H1 (cell line): ENCODE measurements at regions not wholly inside any gene's neighbourhood (a gene's known extent, or its start where the extent isn't known, plus 50 kb on each side); places are given as distances from the start of the nearest gene placed in this dataset.

Source experiments
- CTCF ChIA-PET: fragments of 300-600 bp; sonication (Branson Sonifier 250); formaldehyde crosslinking; loops from one replicate; lab custom pipeline; 2021; ENCODE audit not compliant: partially characterized antibody; lab: Charles Lee
- POLR2A ChIA-PET: fragments of 300-600 bp; sonication (Branson Sonifier 250); formaldehyde crosslinking; loops from one replicate; lab custom pipeline; 2021; ENCODE audit warnings: inconsistent platforms; ENCODE audit not compliant: partially characterized antibody; lab: Charles Lee
- DNase-seq, 2 experiments: peaks; one replicate each; pipeline versions ENCODE4 v3.0.0 to v3.0.0-alpha.2; 2010 to 2022; ENCODE audit warnings: low spot score in 2 of 2, low read depth in 1 of 2, mixed read lengths in 1 of 2
- FAIRE-seq: peaks from 2 replicates; lab custom pipeline; 2011; peaks lifted over from hg19 to GRCh38; lab: Jason Lieb, UNC
- H2AFZ ChIP-seq: 2 replicates; pipeline ENCODE4 v1.8.1; 2012; ENCODE audit warnings: low read length, inconsistent platforms
- H2AK5ac ChIP-seq: 2 replicates; pipeline ENCODE4 v1.6.1; 2013; ENCODE audit warnings: low read depth, low read length
- H2BK120ac ChIP-seq: replicated peaks from 2 replicates; pipeline ENCODE3; 2013; ENCODE audit warnings: low read depth, low read length, inconsistent platforms
- H2BK12ac ChIP-seq: 2 replicates; pipeline ENCODE4 v1.6.1; 2013; ENCODE audit warnings: low read depth, low read length
- H2BK15ac ChIP-seq: 2 replicates; pipeline ENCODE4 v1.6.1; 2013; ENCODE audit warnings: low read length
- H2BK20ac ChIP-seq: 2 replicates; pipeline ENCODE4 v1.6.1; 2013; ENCODE audit warnings: low read length
- H2BK5ac ChIP-seq: 2 replicates; pipeline ENCODE4 v1.6.1; 2013; ENCODE audit warnings: low read depth, low read length
- H3K14ac ChIP-seq: 2 replicates; pipeline ENCODE4 v1.6.1; 2013; ENCODE audit warnings: inconsistent platforms; ENCODE audit not compliant: insufficient read length
- H3K18ac ChIP-seq: 2 replicates; pipeline ENCODE4 v1.6.1; 2013; ENCODE audit warnings: low read length; ENCODE audit errors: extremely low read depth
- H3K23ac ChIP-seq: 2 replicates; pipeline ENCODE4 v1.6.1; 2013; ENCODE audit warnings: inconsistent platforms; ENCODE audit not compliant: insufficient read length
- H3K23me2 ChIP-seq: 2 replicates; pipeline ENCODE4 v1.6.1; 2013; ENCODE audit warnings: low read depth, low read length
- H3K27ac ChIP-seq: 2 replicates; pipeline ENCODE4 v1.6.1; 2011; ENCODE audit warnings: low read depth, low read length, inconsistent platforms
- H3K27me3 ChIP-seq, 4 experiments: replicated peaks in 1 of 4; 1 replicate in 1 of 4; 2 replicates in 3 of 4; pipeline versions ENCODE4 v1.6.1 to v1.8.1; 2011 to 2013; ENCODE audit warnings: low read length in 3 of 4, mild to moderate bottlenecking in 3 of 4, inconsistent platforms in 2 of 4, mixed read lengths in 2 of 4, moderate library complexity in 1 of 4; ENCODE audit not compliant: control insufficient read depth in 3 of 4, insufficient read depth in 3 of 4; ENCODE audit errors: extremely low read depth in 1 of 4
- H3K36me3 ChIP-seq, 4 experiments: 2 replicates each; pipeline versions ENCODE4 v1.6.1 to v1.8.1; 2011 to 2013; ENCODE audit warnings: mild to moderate bottlenecking in 4 of 4, low read length in 3 of 4, moderate library complexity in 2 of 4, control low read depth in 1 of 4, inconsistent platforms in 1 of 4; ENCODE audit not compliant: insufficient read depth in 4 of 4, control insufficient read depth in 2 of 4
- H3K4ac ChIP-seq: replicated peaks from 2 replicates; pipeline ENCODE3; 2013; ENCODE audit warnings: low read length, low read depth, mixed read lengths, inconsistent platforms; ENCODE audit not compliant: insufficient read length
- H3K4me1 ChIP-seq, 4 experiments: replicated peaks in 1 of 4; 1 replicate in 1 of 4; 2 replicates in 3 of 4; pipeline versions ENCODE4 v1.6.1 to v1.8.1; 2011 to 2013; ENCODE audit warnings: low read length in 3 of 4, inconsistent platforms in 2 of 4, mixed read lengths in 1 of 4; ENCODE audit not compliant: insufficient read depth in 4 of 4, control insufficient read depth in 3 of 4
- H3K4me2 ChIP-seq, 2 experiments: 2 replicates each; pipeline versions ENCODE4 v1.6.1 to v1.8.1; 2011 to 2013; ENCODE audit warnings: low read depth in 2 of 2, low read length in 2 of 2, control low read depth in 1 of 2, inconsistent platforms in 1 of 2, mild to moderate bottlenecking in 1 of 2; ENCODE audit not compliant: insufficient read depth in 1 of 2
- H3K4me3 ChIP-seq, 4 experiments: fragments of 200-600, 300-600 bp in 1 of 4; sonication (generic), shearing (Covaris generic), sonication (Bioruptor Twin) in 1 of 4; 2 replicates each; pipeline versions ENCODE4 v1.5.1 to v1.8.1; 2011 to 2016; ENCODE audit warnings: low read length in 4 of 4, low read depth in 3 of 4, control low read depth in 2 of 4, inconsistent platforms in 2 of 4, mild to moderate bottlenecking in 2 of 4, mixed read lengths in 1 of 4, moderate library complexity in 1 of 4; ENCODE audit not compliant: insufficient read depth in 2 of 4; ENCODE audit errors: extremely low read depth in 1 of 4
- H3K56ac ChIP-seq: replicated peaks from 2 replicates; pipeline ENCODE3; 2013; ENCODE audit warnings: low read depth, mild to moderate bottlenecking, mixed read lengths, low read length, inconsistent platforms; ENCODE audit not compliant: insufficient read length
- H3K79me1 ChIP-seq: 2 replicates; pipeline ENCODE4 v1.6.1; 2013; ENCODE audit warnings: low read depth, low read length, control low read depth
- H3K79me2 ChIP-seq, 2 experiments: 2 replicates each; pipeline versions ENCODE4 v1.6.1 to v1.8.1; 2012 to 2013; ENCODE audit warnings: low read length in 2 of 2, mild to moderate bottlenecking in 2 of 2, inconsistent platforms in 1 of 2; ENCODE audit not compliant: insufficient read depth in 2 of 2, control insufficient read depth in 1 of 2
- H3K9ac ChIP-seq, 4 experiments: replicated peaks in 1 of 4; 1 replicate in 1 of 4; 2 replicates in 3 of 4; pipeline versions ENCODE4 v1.6.1 to v1.8.1; 2011 to 2013; ENCODE audit warnings: low read depth in 3 of 4, low read length in 3 of 4, control low read depth in 2 of 4, mild to moderate bottlenecking in 2 of 4, moderate library complexity in 2 of 4, inconsistent platforms in 1 of 4; ENCODE audit errors: extremely low read depth in 1 of 4
- H3K9me3 ChIP-seq, 2 experiments: 2 replicates each; pipeline versions ENCODE4 v1.6.1 to v1.8.1; 2012 to 2013; ENCODE audit warnings: mild to moderate bottlenecking in 2 of 2, moderate library complexity in 2 of 2, control low read depth in 1 of 2, inconsistent platforms in 1 of 2, low read depth in 1 of 2, low read length in 1 of 2, mixed read lengths in 1 of 2; ENCODE audit not compliant: insufficient read depth in 2 of 2
- H4K20me1 ChIP-seq, 2 experiments: replicated peaks in 1 of 2; 2 replicates each; pipeline versions ENCODE3 to v1.8.1; 2011 to 2013; ENCODE audit warnings: inconsistent platforms in 2 of 2, low read length in 2 of 2, mild to moderate bottlenecking in 1 of 2; ENCODE audit not compliant: insufficient read depth in 2 of 2, control insufficient read depth in 1 of 2
- H4K5ac ChIP-seq: 2 replicates; pipeline ENCODE4 v1.6.1; 2013; ENCODE audit warnings: low read length, low read depth, mixed read lengths, inconsistent platforms; ENCODE audit not compliant: insufficient read length
- H4K8ac ChIP-seq: 2 replicates; pipeline ENCODE4 v1.8.0; 2013; ENCODE audit warnings: mild to moderate bottlenecking, moderate library complexity, low read length, inconsistent platforms; ENCODE audit not compliant: insufficient read depth; ENCODE audit errors: extremely low read depth
- H4K91ac ChIP-seq: replicated peaks from 2 replicates; pipeline ENCODE3; 2013; ENCODE audit warnings: low read length, mixed read lengths, inconsistent platforms; ENCODE audit not compliant: insufficient read length
- WGBS, 2 experiments: shearing (Covaris generic) in 1 of 2; methylation state at CpG; one replicate each; pipeline versions ENCODE4 v1.1.6 to v1.1.7; 2013 to 2015; ENCODE audit warnings: low lambda C conversion rate in 2 of 2, mixed read lengths in 2 of 2, inconsistent platforms in 1 of 2, low coverage in 1 of 2, missing lambda C conversion rate in 1 of 2; ENCODE audit not compliant: insufficient replicate concordance in 2 of 2, insufficient coverage in 1 of 2, insufficient read length in 1 of 2; ENCODE audit errors: extremely low coverage in 1 of 2, missing lambda C conversion rate in 1 of 2; 5-methylcytosine and 5-hydroxymethylcytosine counted together
- TF ChIP-seq, protein P1 (sequence below): fragments of 300-600 bp; sonication (generic); IDR thresholded peaks from 2 replicates; pipeline ENCODE4 v1.7.1; 2012; ENCODE audit warnings: low read length, moderate library complexity, mild to moderate bottlenecking, inconsistent platforms; ENCODE audit not compliant: insufficient replicate concordance

DNA sequence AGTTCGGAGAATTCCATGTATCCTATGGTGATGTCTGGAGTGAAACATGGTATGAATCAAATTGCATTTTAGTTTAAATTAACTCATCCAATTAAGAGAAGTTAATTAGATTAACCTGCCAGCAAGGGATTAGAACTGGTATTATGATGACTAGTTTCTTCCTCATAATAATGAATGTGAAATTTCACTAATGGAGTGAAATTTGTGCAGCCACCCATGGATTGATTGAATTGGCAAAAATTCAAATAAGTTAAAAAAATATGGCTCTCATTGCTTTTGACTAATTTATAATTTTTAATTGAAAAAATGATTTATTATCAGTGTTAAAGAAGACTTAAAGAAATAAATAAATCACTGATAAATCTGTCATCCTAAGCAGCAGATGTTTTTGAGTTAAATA is 232.0 kb downstream of the KCNRG start:
- H3K4me3 ChIP-seq = no peak overlapping the region
- H2BK120ac ChIP-seq = no peak overlapping the region
- H3K27ac ChIP-seq = no peak overlapping the region
- FAIRE-seq (no peak), DNase-seq (no peak)
- H3K23me2 ChIP-seq = no peaks in the 10 kb centered on the region
- no peaks in the 10 kb centered on the region for H3K79me1 ChIP-seq
- H3K9ac ChIP-seq = no peak overlapping the region
- H3K23ac ChIP-seq = no peak overlapping the region
- no peaks in the 10 kb centered on the region for H3K4me1 ChIP-seq
- no peak overlapping the region for H3K14ac ChIP-seq
- ChIA-PET CTCF (no interaction called here), POLR2A (no interaction called here)
- no peaks in the 10 kb centered on the region for H3K9me3 ChIP-seq
- H4K20me1 ChIP-seq = no peaks in the 10 kb centered on the region
- no peaks in the 10 kb centered on the region for H3K27me3 ChIP-seq
- H4K91ac ChIP-seq = no peak overlapping the region
- no peak overlapping the region for H3K56ac ChIP-seq
- H3K79me2 ChIP-seq = no peaks in the 10 kb centered on the region
- no peak overlapping the region for H4K8ac ChIP-seq
- no peak overlapping the region for H2BK20ac ChIP-seq
- H2BK5ac ChIP-seq = no peak overlapping the region
- no peak overlapping the region for H2BK12ac ChIP-seq
- no peaks in the 10 kb centered on the region for H3K36me3 ChIP-seq
- no peak overlapping the region for H3K4me2 ChIP-seq
- H3K18ac ChIP-seq = no peak overlapping the region
- H2BK15ac ChIP-seq = no peak overlapping the region
- H4K5ac ChIP-seq = no peak overlapping the region
- WGBS, 2 experiments = 76% methylated on average over 1 of the region's 1 CpG; no CpG with 5 or more reads in 1 of the 2 experiments
- H2AK5ac ChIP-seq = no peak overlapping the region
- H3K4ac ChIP-seq = no peak overlapping the region
- H2AFZ ChIP-seq = no peak overlapping the region
- TF ChIP-seq, protein P1, sequence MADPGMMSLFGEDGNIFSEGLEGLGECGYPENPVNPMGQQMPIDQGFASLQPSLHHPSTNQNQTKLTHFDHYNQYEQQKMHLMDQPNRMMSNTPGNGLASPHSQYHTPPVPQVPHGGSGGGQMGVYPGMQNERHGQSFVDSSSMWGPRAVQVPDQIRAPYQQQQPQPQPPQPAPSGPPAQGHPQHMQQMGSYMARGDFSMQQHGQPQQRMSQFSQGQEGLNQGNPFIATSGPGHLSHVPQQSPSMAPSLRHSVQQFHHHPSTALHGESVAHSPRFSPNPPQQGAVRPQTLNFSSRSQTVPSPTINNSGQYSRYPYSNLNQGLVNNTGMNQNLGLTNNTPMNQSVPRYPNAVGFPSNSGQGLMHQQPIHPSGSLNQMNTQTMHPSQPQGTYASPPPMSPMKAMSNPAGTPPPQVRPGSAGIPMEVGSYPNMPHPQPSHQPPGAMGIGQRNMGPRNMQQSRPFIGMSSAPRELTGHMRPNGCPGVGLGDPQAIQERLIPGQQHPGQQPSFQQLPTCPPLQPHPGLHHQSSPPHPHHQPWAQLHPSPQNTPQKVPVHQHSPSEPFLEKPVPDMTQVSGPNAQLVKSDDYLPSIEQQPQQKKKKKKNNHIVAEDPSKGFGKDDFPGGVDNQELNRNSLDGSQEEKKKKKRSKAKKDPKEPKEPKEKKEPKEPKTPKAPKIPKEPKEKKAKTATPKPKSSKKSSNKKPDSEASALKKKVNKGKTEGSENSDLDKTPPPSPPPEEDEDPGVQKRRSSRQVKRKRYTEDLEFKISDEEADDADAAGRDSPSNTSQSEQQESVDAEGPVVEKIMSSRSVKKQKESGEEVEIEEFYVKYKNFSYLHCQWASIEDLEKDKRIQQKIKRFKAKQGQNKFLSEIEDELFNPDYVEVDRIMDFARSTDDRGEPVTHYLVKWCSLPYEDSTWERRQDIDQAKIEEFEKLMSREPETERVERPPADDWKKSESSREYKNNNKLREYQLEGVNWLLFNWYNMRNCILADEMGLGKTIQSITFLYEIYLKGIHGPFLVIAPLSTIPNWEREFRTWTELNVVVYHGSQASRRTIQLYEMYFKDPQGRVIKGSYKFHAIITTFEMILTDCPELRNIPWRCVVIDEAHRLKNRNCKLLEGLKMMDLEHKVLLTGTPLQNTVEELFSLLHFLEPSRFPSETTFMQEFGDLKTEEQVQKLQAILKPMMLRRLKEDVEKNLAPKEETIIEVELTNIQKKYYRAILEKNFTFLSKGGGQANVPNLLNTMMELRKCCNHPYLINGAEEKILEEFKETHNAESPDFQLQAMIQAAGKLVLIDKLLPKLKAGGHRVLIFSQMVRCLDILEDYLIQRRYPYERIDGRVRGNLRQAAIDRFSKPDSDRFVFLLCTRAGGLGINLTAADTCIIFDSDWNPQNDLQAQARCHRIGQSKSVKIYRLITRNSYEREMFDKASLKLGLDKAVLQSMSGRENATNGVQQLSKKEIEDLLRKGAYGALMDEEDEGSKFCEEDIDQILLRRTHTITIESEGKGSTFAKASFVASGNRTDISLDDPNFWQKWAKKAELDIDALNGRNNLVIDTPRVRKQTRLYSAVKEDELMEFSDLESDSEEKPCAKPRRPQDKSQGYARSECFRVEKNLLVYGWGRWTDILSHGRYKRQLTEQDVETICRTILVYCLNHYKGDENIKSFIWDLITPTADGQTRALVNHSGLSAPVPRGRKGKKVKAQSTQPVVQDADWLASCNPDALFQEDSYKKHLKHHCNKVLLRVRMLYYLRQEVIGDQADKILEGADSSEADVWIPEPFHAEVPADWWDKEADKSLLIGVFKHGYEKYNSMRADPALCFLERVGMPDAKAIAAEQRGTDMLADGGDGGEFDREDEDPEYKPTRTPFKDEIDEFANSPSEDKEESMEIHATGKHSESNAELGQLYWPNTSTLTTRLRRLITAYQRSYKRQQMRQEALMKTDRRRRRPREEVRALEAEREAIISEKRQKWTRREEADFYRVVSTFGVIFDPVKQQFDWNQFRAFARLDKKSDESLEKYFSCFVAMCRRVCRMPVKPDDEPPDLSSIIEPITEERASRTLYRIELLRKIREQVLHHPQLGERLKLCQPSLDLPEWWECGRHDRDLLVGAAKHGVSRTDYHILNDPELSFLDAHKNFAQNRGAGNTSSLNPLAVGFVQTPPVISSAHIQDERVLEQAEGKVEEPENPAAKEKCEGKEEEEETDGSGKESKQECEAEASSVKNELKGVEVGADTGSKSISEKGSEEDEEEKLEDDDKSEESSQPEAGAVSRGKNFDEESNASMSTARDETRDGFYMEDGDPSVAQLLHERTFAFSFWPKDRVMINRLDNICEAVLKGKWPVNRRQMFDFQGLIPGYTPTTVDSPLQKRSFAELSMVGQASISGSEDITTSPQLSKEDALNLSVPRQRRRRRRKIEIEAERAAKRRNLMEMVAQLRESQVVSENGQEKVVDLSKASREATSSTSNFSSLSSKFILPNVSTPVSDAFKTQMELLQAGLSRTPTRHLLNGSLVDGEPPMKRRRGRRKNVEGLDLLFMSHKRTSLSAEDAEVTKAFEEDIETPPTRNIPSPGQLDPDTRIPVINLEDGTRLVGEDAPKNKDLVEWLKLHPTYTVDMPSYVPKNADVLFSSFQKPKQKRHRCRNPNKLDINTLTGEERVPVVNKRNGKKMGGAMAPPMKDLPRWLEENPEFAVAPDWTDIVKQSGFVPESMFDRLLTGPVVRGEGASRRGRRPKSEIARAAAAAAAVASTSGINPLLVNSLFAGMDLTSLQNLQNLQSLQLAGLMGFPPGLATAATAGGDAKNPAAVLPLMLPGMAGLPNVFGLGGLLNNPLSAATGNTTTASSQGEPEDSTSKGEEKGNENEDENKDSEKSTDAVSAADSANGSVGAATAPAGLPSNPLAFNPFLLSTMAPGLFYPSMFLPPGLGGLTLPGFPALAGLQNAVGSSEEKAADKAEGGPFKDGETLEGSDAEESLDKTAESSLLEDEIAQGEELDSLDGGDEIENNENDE = no peak
